DND-41 (cell line): ENCODE measurements at regions not wholly inside any gene's neighbourhood (a gene's known extent, or its start where the extent isn't known, plus 50 kb on each side); places are given as distances from the start of the nearest gene placed in this dataset.

Experiments
- ATAC-seq: fragments of 200-7000 bp; cut with Tn5 transposase; 3 replicates; pipeline ENCODE4 v1.9.1; 2021; ENCODE audit warnings: low read depth; ENCODE audit not compliant: insufficient read depth
- DNase-seq: peaks from one replicate; pipeline ENCODE4 v3.0.0-alpha.2; 2020
- H2AFZ ChIP-seq: 2 replicates; pipeline ENCODE4 v1.6.0; 2012; ENCODE audit warnings: low read depth, low read length
- H3K27ac ChIP-seq: 2 replicates; pipeline ENCODE4 v1.5.1; 2012; ENCODE audit warnings: low read length, inconsistent platforms
- H3K27me3 ChIP-seq: fragments of 200-600 bp; sonication (generic); 2 replicates; pipeline ENCODE4 v1.6.0; 2012; ENCODE audit warnings: low read length, mild to moderate bottlenecking, inconsistent platforms; ENCODE audit not compliant: insufficient read depth, poor library complexity
- H3K36me3 ChIP-seq: 2 replicates; pipeline ENCODE4 v1.5.1; 2012; ENCODE audit warnings: low read length, inconsistent platforms; ENCODE audit not compliant: insufficient read depth
- H3K4me1 ChIP-seq: 2 replicates; pipeline ENCODE4 v1.5.1; 2012; ENCODE audit warnings: mild to moderate bottlenecking, low read length; ENCODE audit not compliant: insufficient read depth
- H3K4me2 ChIP-seq: 2 replicates; pipeline ENCODE4 v1.6.0; 2012; ENCODE audit warnings: mild to moderate bottlenecking, moderate library complexity, low read length, inconsistent platforms; ENCODE audit not compliant: insufficient read depth
- H3K4me3 ChIP-seq, 2 experiments: fragments of 200-600 bp in 1 of 2; shearing (Covaris generic) in 1 of 2; 2 replicates each; pipeline ENCODE4 v1.5.1; 2012 to 2016; ENCODE audit warnings: inconsistent platforms in 2 of 2, low read length in 2 of 2, mild to moderate bottlenecking in 2 of 2, low read depth in 1 of 2, moderate library complexity in 1 of 2
- H3K79me2 ChIP-seq: 2 replicates; pipeline ENCODE4 v1.6.0; 2012; ENCODE audit warnings: low read length, inconsistent platforms; ENCODE audit not compliant: insufficient read depth
- H3K9ac ChIP-seq: 2 replicates; pipeline ENCODE4 v1.6.0; 2012; ENCODE audit warnings: low read depth, mild to moderate bottlenecking, inconsistent platforms, low read length, moderate library complexity
- H3K9me3 ChIP-seq: 2 replicates; pipeline ENCODE4 v1.5.1; 2012; ENCODE audit warnings: low read length, moderate library complexity, mild to moderate bottlenecking, inconsistent platforms; ENCODE audit not compliant: insufficient read depth, severe bottlenecking
- H4K20me1 ChIP-seq: 2 replicates; pipeline ENCODE4 v1.6.0; 2012; ENCODE audit warnings: low read length; ENCODE audit not compliant: insufficient read depth
- CTCF ChIP-seq: IDR thresholded peaks from 2 replicates; pipeline ENCODE4 v1.5.1; 2012; ENCODE audit warnings: borderline replicate concordance, low read length, moderate library complexity, mild to moderate bottlenecking; ENCODE audit not compliant: poor library complexity, severe bottlenecking; ENCODE audit errors: extremely low read depth
- EZH2 ChIP-seq: IDR thresholded peaks from 3 replicates; pipeline ENCODE4 v1.6.1; 2012; ENCODE audit warnings: borderline replicate concordance, low read depth, mild to moderate bottlenecking, moderate library complexity, low read length, inconsistent platforms; ENCODE audit not compliant: severe bottlenecking

- Histone ChIP-seq H3K36me3 (no peaks in the 10 kb centered on the region), H3K27ac (no peak overlapping the region), H3K4me3 (no peak overlapping the region), H3K9ac (no peak overlapping the region), H3K4me1 (no peaks in the 10 kb centered on the region), H3K4me2 (no peak overlapping the region), H3K27me3 (no peaks in the 10 kb centered on the region), H3K79me2 (no peaks in the 10 kb centered on the region), H3K9me3 (no peaks in the 10 kb centered on the region), H2AFZ (no peak overlapping the region), H4K20me1 (no peaks in the 10 kb centered on the region)
- ATAC-seq (no peak), DNase-seq (no peak)
- TF ChIP-seq EZH2 (no peak), CTCF (no peak)
Measured at GRCh38 chr1:63124666-63125191, 197.6 kb upstream of the FOXD3 start.

DNA sequence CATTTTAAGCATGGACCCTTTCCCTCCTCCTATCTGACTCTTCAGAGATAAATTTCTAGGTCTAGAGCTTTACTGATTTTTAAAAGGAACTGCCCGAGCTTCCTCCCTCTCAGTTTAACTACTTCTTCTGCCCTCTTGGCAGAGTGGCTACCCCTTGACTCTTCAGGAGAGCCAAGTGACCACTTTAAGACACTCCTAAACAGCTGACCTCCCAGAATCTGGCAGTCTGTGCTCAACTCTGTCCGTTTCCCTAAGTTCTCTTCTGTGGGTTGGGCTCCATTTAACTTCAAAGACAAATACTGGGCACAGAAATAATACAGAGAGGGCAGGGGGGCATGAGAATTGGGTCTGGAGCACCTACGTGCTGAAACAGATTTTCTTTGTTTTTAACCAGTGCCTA lies 196.3 kb upstream of the FOXD3 start:
- ATAC-seq = no peak
- no peaks in the 10 kb centered on the region for H3K27me3 ChIP-seq
- no peak for DNase-seq

GRCh38 chr1:63127376-63127775 lies 195.0 kb upstream of the FOXD3 start:
- ATAC-seq = no peak
- Histone ChIP-seq H3K27me3 (no peaks in the 10 kb centered on the region), H3K4me3 (no peak overlapping the region), H2AFZ (no peak overlapping the region), H3K4me1 (no peaks in the 10 kb centered on the region), H3K27ac (no peak overlapping the region), H3K9ac (no peak overlapping the region), H3K9me3 (no peaks in the 10 kb centered on the region), H4K20me1 (no peaks in the 10 kb centered on the region), H3K79me2 (no peaks in the 10 kb centered on the region), H3K36me3 (no peaks in the 10 kb centered on the region), H3K4me2 (no peak overlapping the region)
- no peak for DNase-seq
- TF ChIP-seq CTCF (no peak), EZH2 (no peak)

More for the DNA sequence above, 196.3 kb upstream of the FOXD3 start:
- Histone ChIP-seq H3K4me3 (no peak overlapping the region), H3K9me3 (no peaks in the 10 kb centered on the region), H3K36me3 (no peaks in the 10 kb centered on the region), H3K4me2 (no peak overlapping the region), H3K79me2 (no peaks in the 10 kb centered on the region), H3K9ac (no peak overlapping the region), H3K4me1 (no peaks in the 10 kb centered on the region), H2AFZ (no peak overlapping the region), H3K27ac (no peak overlapping the region), H4K20me1 (no peaks in the 10 kb centered on the region)
- TF ChIP-seq CTCF (no peak), EZH2 (no peak)

- H2AFZ ChIP-seq = no peak overlapping the region
- DNase-seq = no peak
- H3K4me2 ChIP-seq = no peak overlapping the region
- no peak overlapping the region for H3K9ac ChIP-seq
- H3K79me2 ChIP-seq = no peaks in the 10 kb centered on the region
- no peak overlapping the region for H3K27ac ChIP-seq
- no peaks in the 10 kb centered on the region for H3K4me1 ChIP-seq
- no peaks in the 10 kb centered on the region for H4K20me1 ChIP-seq
- H3K36me3 ChIP-seq = no peaks in the 10 kb centered on the region
- ATAC-seq = no peak
- H3K27me3 ChIP-seq = no peaks in the 10 kb centered on the region
- TF ChIP-seq EZH2 (no peak), CTCF (no peak)
- H3K9me3 ChIP-seq = no peaks in the 10 kb centered on the region
- no peak overlapping the region for H3K4me3 ChIP-seq
Measured at GRCh38 chr1:63128556-63128955, 193.8 kb upstream of the FOXD3 start.
